ENCODE measurements at regions not wholly inside any gene's neighbourhood (a gene's known extent, or its start where the extent isn't known, plus 50 kb on each side); places are given as distances from the start of the nearest gene placed in this dataset.
A peak's percentile ranks its signal among the peaks of the same experiment; 100 is the strongest.

- peaks cover 0 to 39% (median 11%) of the 10 kb centered on the region in 5 donors for H3K27me3 Mint-ChIP-seq
- peaks cover 3 to 10% of the 10 kb centered on the region in 2 donors for H3K4me1 ChIP-seq (ENCODE audit: control insufficient read depth in 2 of 2, insufficient read depth in 2 of 2, low read length in 2 of 2)
- DNase-seq (no peak), ATAC-seq (no peak)
- no peak overlapping the region for H3K27ac ChIP-seq (ENCODE audit: low read depth, low read length)
- H3K4me1 Mint-ChIP-seq, result peaks cover 12 to 20% (median 17%) of the 10 kb centered on the region in 7 donors
- H3K9me3 Mint-ChIP-seq, result peaks cover 0 to 11% (median 0%) of the 10 kb centered on the region in 11 donors
- no peaks in the 10 kb centered on the region for H3K27me3 ChIP-seq (ENCODE audit: control insufficient read depth in 2 of 2, insufficient read depth in 2 of 2, low read length in 2 of 2)
- H3K9me3 ChIP-seq (ENCODE audit: control insufficient read depth in 2 of 3, low read length in 3 of 3), result no peaks in the 10 kb centered on the region
- ChIA-PET POLR2A (no interaction called here), CTCF (no interaction called here)
- no peaks in the 10 kb centered on the region for H3K36me3 ChIP-seq (ENCODE audit: control insufficient read depth in 2 of 3, insufficient read depth in 3 of 3, low read length in 3 of 3)
- H3K36me3 Mint-ChIP-seq, result no peaks in the 10 kb centered on the region
- H3K4me3 ChIP-seq (ENCODE audit: low read length), result no peak overlapping the region
- H3K27ac Mint-ChIP-seq, result peak overlapping the region in 1 of 9 donors; percentile 30
- H3K4me3 Mint-ChIP-seq, result peak overlapping the region in 1 of 10 donors; percentile 17
- intact Hi-C loops (cut with micrococcal nuclease), result loop anchor here in 1 of 2 donors (5.0 kb wide), 1 partner anchor 48 kb away; no protein-coding TSS in a partner anchor
Measured at GRCh38 chr17:77284023-77284617, 143.4 kb downstream of the SEC14L1 start.

GRCh38 chr17:77285594-77286390 is 145.0 kb downstream of the SEC14L1 start:
- ChIA-PET POLR2A (no interaction called here), CTCF (interaction anchor here (0.6 to 0.8 kb wide), 3 partner anchors 36 to 216 kb away, joined by 3 read pairs; no protein-coding TSS in a partner anchor)
- Mint-ChIP-seq H3K36me3 (no peaks in the 10 kb centered on the region), H3K4me3 (peak overlapping the region in 2 of 10 donors; percentile 16 to 67), H3K27me3 (peaks cover 0 to 23% (median 8%) of the 10 kb centered on the region in 5 donors), H3K9me3 (peaks cover 0 to 9% (median 0%) of the 10 kb centered on the region in 11 donors), H3K27ac (peak overlapping the region in 1 of 9 donors; percentile 81), H3K4me1 (peaks cover 3 to 18% (median 11%) of the 10 kb centered on the region in 7 donors)
- H3K9me3 ChIP-seq (ENCODE audit: control insufficient read depth in 2 of 3, low read length in 3 of 3), result no peaks in the 10 kb centered on the region
- peaks cover 0 to 6% of the 10 kb centered on the region in 2 donors for H3K4me1 ChIP-seq (ENCODE audit: control insufficient read depth in 2 of 2, insufficient read depth in 2 of 2, low read length in 2 of 2)
- DNase-seq, result peak in 1 of 9 donors; percentile 24
- no peak overlapping the region for H3K4me3 ChIP-seq (ENCODE audit: low read length)
- peak; percentile 50 for ATAC-seq
- H3K27ac ChIP-seq (ENCODE audit: low read depth, low read length), result no peak overlapping the region
- intact Hi-C loops (cut with micrococcal nuclease), result no loop called here
- H3K27me3 ChIP-seq (ENCODE audit: control insufficient read depth in 2 of 2, insufficient read depth in 2 of 2, low read length in 2 of 2), result no peaks in the 10 kb centered on the region
- no peaks in the 10 kb centered on the region for H3K36me3 ChIP-seq (ENCODE audit: control insufficient read depth in 2 of 3, insufficient read depth in 3 of 3, low read length in 3 of 3)

DNA sequence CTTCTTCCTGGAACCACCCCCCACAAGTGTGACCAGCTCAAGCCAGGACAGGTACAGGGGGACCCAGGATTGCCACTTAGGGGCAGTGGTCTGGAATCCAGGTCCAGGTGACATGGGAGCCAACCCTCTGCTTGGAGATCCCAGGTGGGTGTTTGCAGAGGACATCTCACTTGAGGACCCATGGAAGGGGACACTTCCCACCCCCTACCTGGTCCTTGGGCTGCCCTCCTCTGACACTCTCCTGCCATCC is 145.5 kb downstream of the SEC14L1 start:
- H3K27me3 ChIP-seq (ENCODE audit: control insufficient read depth in 2 of 2, insufficient read depth in 2 of 2, low read length in 2 of 2), result no peaks in the 10 kb centered on the region
- POLR2A ChIA-PET, result no interaction called here

GRCh38 chr17:77286641-77287431 is 146.1 kb downstream of the SEC14L1 start:
- Mint-ChIP-seq H3K36me3 (no peaks in the 10 kb centered on the region), H3K27me3 (peaks cover 0 to 20% (median 6%) of the 10 kb centered on the region in 5 donors), H3K4me1 (peaks cover 3 to 15% (median 9%) of the 10 kb centered on the region in 7 donors), H3K27ac (no peak overlapping the region), H3K4me3 (no peak overlapping the region), H3K9me3 (peaks cover 0 to 5% (median 0%) of the 10 kb centered on the region in 11 donors)
- no peak overlapping the region for H3K4me3 ChIP-seq (ENCODE audit: low read length)
- DNase-seq (no peak), ATAC-seq (no peak)
- peaks cover 0 to under 1% of the 10 kb centered on the region in 2 donors for H3K4me1 ChIP-seq (ENCODE audit: control insufficient read depth in 2 of 2, insufficient read depth in 2 of 2, low read length in 2 of 2)
- no peaks in the 10 kb centered on the region for H3K27me3 ChIP-seq (ENCODE audit: control insufficient read depth in 2 of 2, insufficient read depth in 2 of 2, low read length in 2 of 2)
- intact Hi-C loops (cut with micrococcal nuclease), result no loop called here
- no peaks in the 10 kb centered on the region for H3K9me3 ChIP-seq (ENCODE audit: control insufficient read depth in 2 of 3, low read length in 3 of 3)
- H3K27ac ChIP-seq (ENCODE audit: low read depth, low read length), result no peak overlapping the region
- H3K36me3 ChIP-seq (ENCODE audit: control insufficient read depth in 2 of 3, insufficient read depth in 3 of 3, low read length in 3 of 3), result no peaks in the 10 kb centered on the region
- POLR2A ChIA-PET, result interaction anchor here (0.6 kb wide), 1 partner anchor 128 kb away, joined by 10 read pairs; no protein-coding TSS in a partner anchor
- CTCF ChIA-PET, result interaction anchor here (0.6 kb wide), 1 partner anchor 217 kb away, joined by 3 read pairs; no protein-coding TSS in a partner anchor

More for the DNA sequence above, 145.5 kb downstream of the SEC14L1 start:
- H3K4me1 ChIP-seq (ENCODE audit: control insufficient read depth in 2 of 2, insufficient read depth in 2 of 2, low read length in 2 of 2), result peaks cover 0 to 6% of the 10 kb centered on the region in 2 donors
- H3K4me1 Mint-ChIP-seq, result peaks cover 3 to 18% (median 11%) of the 10 kb centered on the region in 7 donors
- no peaks in the 10 kb centered on the region for H3K36me3 Mint-ChIP-seq
- H3K4me3 ChIP-seq (ENCODE audit: low read length), result no peak overlapping the region
- CTCF ChIA-PET, result interaction anchor here (0.6 kb wide), 2 partner anchors 36 to 216 kb away, joined by 3 read pairs; no protein-coding TSS in a partner anchor
- no peak for ATAC-seq
- H3K27ac ChIP-seq (ENCODE audit: low read depth, low read length), result no peak overlapping the region
- no peak overlapping the region for H3K27ac Mint-ChIP-seq
- H3K27me3 Mint-ChIP-seq, result peaks cover 0 to 23% (median 8%) of the 10 kb centered on the region in 5 donors
- intact Hi-C loops (cut with micrococcal nuclease), result no loop called here
- no peaks in the 10 kb centered on the region for H3K9me3 ChIP-seq (ENCODE audit: control insufficient read depth in 2 of 3, low read length in 3 of 3)
- H3K4me3 Mint-ChIP-seq, result no peak overlapping the region
- H3K36me3 ChIP-seq (ENCODE audit: control insufficient read depth in 2 of 3, insufficient read depth in 3 of 3, low read length in 3 of 3), result no peaks in the 10 kb centered on the region
- peaks cover 0 to 9% (median 0%) of the 10 kb centered on the region in 11 donors for H3K9me3 Mint-ChIP-seq
- no peak for DNase-seq

DNA sequence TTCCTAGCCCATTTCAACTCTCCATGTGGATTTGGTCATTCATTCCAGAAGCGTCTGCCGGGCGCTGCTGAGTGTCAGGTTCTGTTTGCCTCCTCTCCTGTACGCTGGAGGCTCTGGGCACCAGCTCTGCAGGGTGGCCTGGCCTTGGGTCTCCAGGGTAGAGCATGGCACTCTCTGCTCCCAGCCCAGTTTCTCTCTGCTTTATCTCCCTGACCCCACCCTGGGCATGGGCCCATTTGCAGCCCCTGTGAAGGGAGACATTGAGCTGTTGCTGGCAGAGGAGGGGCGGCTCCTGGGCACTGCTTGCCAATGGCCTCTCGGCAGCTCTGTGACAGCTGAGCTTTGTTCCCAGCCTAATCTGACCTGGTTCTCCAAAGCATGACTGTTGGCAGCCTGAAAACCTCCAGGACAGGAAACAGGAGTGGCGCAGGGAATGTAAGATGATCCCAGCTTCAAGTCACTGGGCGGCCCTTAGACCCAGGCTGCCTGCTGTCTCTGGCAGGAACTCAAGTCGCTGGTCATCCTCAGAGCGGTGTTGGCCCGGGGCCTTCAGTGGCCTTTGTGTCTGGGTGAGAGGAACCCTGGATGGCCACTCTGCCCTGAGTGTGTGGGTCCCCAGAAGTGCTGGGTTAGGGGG is 146.8 kb downstream of the SEC14L1 start:
- no peak overlapping the region for H3K4me3 ChIP-seq (ENCODE audit: low read length)
- H3K27me3 Mint-ChIP-seq, result peaks cover 0 to 13% (median 0%) of the 10 kb centered on the region in 5 donors
- no peaks in the 10 kb centered on the region for H3K9me3 Mint-ChIP-seq
- intact Hi-C loops (cut with micrococcal nuclease), result no loop called here
- H3K4me1 ChIP-seq (ENCODE audit: control insufficient read depth in 2 of 2, insufficient read depth in 2 of 2, low read length in 2 of 2), result no peaks in the 10 kb centered on the region
- H3K36me3 ChIP-seq (ENCODE audit: control insufficient read depth in 2 of 3, insufficient read depth in 3 of 3, low read length in 3 of 3), result no peaks in the 10 kb centered on the region
- no peak overlapping the region for H3K27ac ChIP-seq (ENCODE audit: low read depth, low read length)
- DNase-seq, result no peak
- ChIA-PET POLR2A (interaction anchor here (0.6 kb wide), 1 partner anchor 129 kb away, joined by 10 read pairs; no protein-coding TSS in a partner anchor), CTCF (no interaction called here)
- ATAC-seq, result no peak
- no peak overlapping the region for H3K27ac Mint-ChIP-seq
- no peak overlapping the region for H3K4me3 Mint-ChIP-seq
- no peaks in the 10 kb centered on the region for H3K36me3 Mint-ChIP-seq
- no peaks in the 10 kb centered on the region for H3K27me3 ChIP-seq (ENCODE audit: control insufficient read depth in 2 of 2, insufficient read depth in 2 of 2, low read length in 2 of 2)
- H3K4me1 Mint-ChIP-seq, result peaks cover 0 to 10% (median 3%) of the 10 kb centered on the region in 7 donors
- H3K9me3 ChIP-seq (ENCODE audit: control insufficient read depth in 2 of 3, low read length in 3 of 3), result no peaks in the 10 kb centered on the region

GRCh38 chr17:77288115-77288619 is 147.4 kb downstream of the SEC14L1 start:
- no peak overlapping the region for H3K27ac Mint-ChIP-seq
- ChIA-PET CTCF (no interaction called here), POLR2A (no interaction called here)
- H3K4me3 ChIP-seq (ENCODE audit: low read length), result no peak overlapping the region
- peaks cover 0 to 11% (median 0%) of the 10 kb centered on the region in 5 donors for H3K27me3 Mint-ChIP-seq
- H3K36me3 Mint-ChIP-seq, result no peaks in the 10 kb centered on the region
- H3K36me3 ChIP-seq (ENCODE audit: control insufficient read depth in 2 of 3, insufficient read depth in 3 of 3, low read length in 3 of 3), result no peaks in the 10 kb centered on the region
- H3K4me3 Mint-ChIP-seq, result no peak overlapping the region
- H3K4me1 Mint-ChIP-seq, result peaks cover 0 to 10% (median 3%) of the 10 kb centered on the region in 7 donors
- H3K9me3 Mint-ChIP-seq, result no peaks in the 10 kb centered on the region
- no peaks in the 10 kb centered on the region for H3K27me3 ChIP-seq (ENCODE audit: control insufficient read depth in 2 of 2, insufficient read depth in 2 of 2, low read length in 2 of 2)
- H3K27ac ChIP-seq (ENCODE audit: low read depth, low read length), result no peak overlapping the region
- no peaks in the 10 kb centered on the region for H3K9me3 ChIP-seq (ENCODE audit: control insufficient read depth in 2 of 3, low read length in 3 of 3)
- no peak for ATAC-seq
- intact Hi-C loops (cut with micrococcal nuclease), result no loop called here
- no peaks in the 10 kb centered on the region for H3K4me1 ChIP-seq (ENCODE audit: control insufficient read depth in 2 of 2, insufficient read depth in 2 of 2, low read length in 2 of 2)
- DNase-seq, result no peak
